ENCODE measurements at regions not wholly inside any gene's neighbourhood (a gene's known extent, or its start where the extent isn't known, plus 50 kb on each side); places are given as distances from the start of the nearest gene placed in this dataset.

DNA sequence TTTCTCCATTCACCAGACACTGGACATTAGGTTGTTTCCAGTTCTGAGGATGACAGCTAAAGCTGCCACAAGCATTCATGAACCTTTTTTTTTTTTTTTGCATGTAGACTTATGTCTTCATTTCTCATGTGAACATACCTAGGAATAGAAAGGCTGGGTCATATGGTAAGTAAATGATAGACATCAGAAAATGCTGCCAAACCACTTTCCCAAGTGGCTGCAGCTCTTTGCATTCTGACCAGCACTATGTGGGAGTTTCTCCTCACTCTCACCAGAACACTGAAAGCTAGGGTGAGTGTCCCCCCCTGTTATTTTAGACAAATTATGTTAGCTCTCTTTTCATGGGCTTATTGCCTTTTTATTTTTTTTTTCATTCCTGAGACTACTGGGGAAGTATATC is 197.5 kb downstream of the OTOR start:
- TF ChIP-seq, protein P1, sequence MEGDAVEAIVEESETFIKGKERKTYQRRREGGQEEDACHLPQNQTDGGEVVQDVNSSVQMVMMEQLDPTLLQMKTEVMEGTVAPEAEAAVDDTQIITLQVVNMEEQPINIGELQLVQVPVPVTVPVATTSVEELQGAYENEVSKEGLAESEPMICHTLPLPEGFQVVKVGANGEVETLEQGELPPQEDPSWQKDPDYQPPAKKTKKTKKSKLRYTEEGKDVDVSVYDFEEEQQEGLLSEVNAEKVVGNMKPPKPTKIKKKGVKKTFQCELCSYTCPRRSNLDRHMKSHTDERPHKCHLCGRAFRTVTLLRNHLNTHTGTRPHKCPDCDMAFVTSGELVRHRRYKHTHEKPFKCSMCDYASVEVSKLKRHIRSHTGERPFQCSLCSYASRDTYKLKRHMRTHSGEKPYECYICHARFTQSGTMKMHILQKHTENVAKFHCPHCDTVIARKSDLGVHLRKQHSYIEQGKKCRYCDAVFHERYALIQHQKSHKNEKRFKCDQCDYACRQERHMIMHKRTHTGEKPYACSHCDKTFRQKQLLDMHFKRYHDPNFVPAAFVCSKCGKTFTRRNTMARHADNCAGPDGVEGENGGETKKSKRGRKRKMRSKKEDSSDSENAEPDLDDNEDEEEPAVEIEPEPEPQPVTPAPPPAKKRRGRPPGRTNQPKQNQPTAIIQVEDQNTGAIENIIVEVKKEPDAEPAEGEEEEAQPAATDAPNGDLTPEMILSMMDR (IDR thresholded peaks at IDR 0.05) = no peak
- no peak for TF ChIP-seq EZH2phosphoT487 (IDR thresholded peaks at IDR 0.05)
